Ovary (tissue), 7 donors: ENCODE measurements at regions not wholly inside any gene's neighbourhood (a gene's known extent, or its start where the extent isn't known, plus 50 kb on each side); places are given as distances from the start of the nearest gene placed in this dataset.

Experiments
- DNase-seq, 5 donors: peaks; one replicate each; pipeline ENCODE4 v3.0.0-alpha.2; 2019 to 2020
- H3K27ac ChIP-seq, 2 donors: fragments of 200-600 bp; one replicate each; pipeline versions ENCODE4 v1.5.1 to v1.8.0; 2019 to 2022
- H3K27me3 ChIP-seq: fragments of 200-600 bp; one replicate; pipeline ENCODE4 v1.8.0; 2022
- H3K36me3 ChIP-seq: fragments of 200-600 bp; sonication (generic); one replicate; pipeline ENCODE4 v1.5.1; 2019
- H3K4me1 ChIP-seq: one replicate; pipeline ENCODE4 v1.8.1; 2013; ENCODE audit warnings: mild to moderate bottlenecking, moderate library complexity; ENCODE audit not compliant: insufficient read depth
- H3K4me3 ChIP-seq: fragments of 200-600 bp; sonication (generic); one replicate; pipeline ENCODE4 v1.5.1; 2017
- H3K9me3 ChIP-seq, 2 donors: fragments of 200-600 bp in 1 of 2; sonication (generic) in 1 of 2; one replicate each; pipeline versions ENCODE4 v1.5.1 to v1.8.1; 2013 to 2019; ENCODE audit warnings: mild to moderate bottlenecking in 1 of 2, moderate library complexity in 1 of 2
- CTCF ChIP-seq, 3 donors: fragments of 450-650 bp in 2 of 3; fragments of 200-600 bp in 1 of 3; IDR thresholded peaks; one replicate each; pipeline versions ENCODE4 v1.5.1 to v1.8.0; 2016 to 2022; ENCODE audit warnings: antibody characterized with exemption in 3 of 3, mild to moderate bottlenecking in 1 of 3
- EP300 ChIP-seq: sonication (generic); formaldehyde crosslinking; IDR thresholded peaks from one replicate; pipeline ENCODE4 v1.6.1; 2017; ENCODE audit warnings: antibody characterized with exemption
- POLR2A ChIP-seq: fragments of 450-650 bp; IDR thresholded peaks from one replicate; pipeline ENCODE4 v1.6.1; 2017; ENCODE audit warnings: antibody characterized with exemption, mild to moderate bottlenecking, moderate library complexity
- WGBS, 3 donors: extraction: QIAGEN DNeasy Blood & Tissue Kit in 1 of 3; methylation state at CpG; one replicate each; pipeline versions ENCODE4 v1.1.5 to v1.1.7; 2013 to 2017; 5-methylcytosine and 5-hydroxymethylcytosine counted together
- intact Hi-C, 4 donors: fragments of 100-400 bp; cut with DNase I; formaldehyde crosslinking; loops; one replicate each; pipeline versions ENCODE4 v1.11.0 to v1.15.1; 2022 to 2023
- donor health status: DM: no; HTN: no; CAD: no; lungs with moderate emphysema.
- donor health status: DM: no; HTN: no; CAD: no.
- donor health status: Bipolar disorder and iron deficiency.
- donor health status: DM: no; HTN: no; CAD: no.
- donor health status: DM: yes; HTN: yes; CAD: no.

GRCh38 chr9:22244139-22245011 lies 202.2 kb upstream of the DMRTA1 start:
- H3K27ac ChIP-seq, result no peak overlapping the region
- intact Hi-C loops, result no loop called here
- no peaks in the 10 kb centered on the region for H3K27me3 ChIP-seq
- H3K36me3 ChIP-seq, result no peaks in the 10 kb centered on the region
- peak in 1 of 3 donors; percentile 18 for TF ChIP-seq CTCF (IDR thresholded peaks at IDR 0.05)
- no peak for TF ChIP-seq POLR2A
- DNase-seq, result peak in 2 of 5 donors; percentile 18 to 29
- no peaks in the 10 kb centered on the region for H3K4me1 ChIP-seq
- no peaks in the 10 kb centered on the region for H3K9me3 ChIP-seq
- 35 to 43% (median 35%) methylated on average over 9 of the region's 9 CpGs for WGBS, 3 donors
- H3K4me3 ChIP-seq, result no peak overlapping the region

- Histone ChIP-seq H3K27me3 (no peaks in the 10 kb centered on the region), H3K36me3 (no peaks in the 10 kb centered on the region), H3K9me3 (no peaks in the 10 kb centered on the region), H3K4me1 (no peaks in the 10 kb centered on the region), H3K27ac (no peak overlapping the region), H3K4me3 (no peak overlapping the region)
- DNase-seq, result no peak
- WGBS, 3 donors, result 68 to 77% (median 72%) methylated on average over 1 of the region's 1 CpG
- intact Hi-C loops, result no loop called here
- TF ChIP-seq EP300 (no peak), CTCF (IDR thresholded peaks at IDR 0.05) (no peak), POLR2A (no peak)
These were observed 191.3 kb upstream of the DMRTA1 start for GRCh38 chr9:22255337-22255736.

- WGBS, 3 donors, result 72 to 85% (median 80%) methylated on average over 3 of the region's 3 CpGs
These were observed 190.2 kb upstream of the DMRTA1 start for GRCh38 chr9:22256381-22256780.

GRCh38 chr9:22257026-22257816 lies 189.4 kb upstream of the DMRTA1 start:
- no peaks in the 10 kb centered on the region for H3K4me1 ChIP-seq
- H3K9me3 ChIP-seq, result no peaks in the 10 kb centered on the region
- intact Hi-C loops, result no loop called here
- H3K4me3 ChIP-seq, result no peak overlapping the region
- H3K27me3 ChIP-seq, result no peaks in the 10 kb centered on the region
- no peak for DNase-seq
- TF ChIP-seq EP300 (no peak), CTCF (IDR thresholded peaks at IDR 0.05) (no peak), POLR2A (no peak)
- no peak overlapping the region for H3K27ac ChIP-seq
- H3K36me3 ChIP-seq, result no peaks in the 10 kb centered on the region

More at GRCh38 chr9:22256381-22256780, 190.2 kb upstream of the DMRTA1 start:
- H3K4me3 ChIP-seq, result no peak overlapping the region
- intact Hi-C loops, result no loop called here
- H3K4me1 ChIP-seq, result no peaks in the 10 kb centered on the region
- H3K27ac ChIP-seq, result no peak overlapping the region
- DNase-seq, result no peak
- no peaks in the 10 kb centered on the region for H3K9me3 ChIP-seq
- no peak for TF ChIP-seq POLR2A
- no peak for TF ChIP-seq CTCF (IDR thresholded peaks at IDR 0.05)
- no peaks in the 10 kb centered on the region for H3K27me3 ChIP-seq
- no peaks in the 10 kb centered on the region for H3K36me3 ChIP-seq
